Epithelial cell of esophagus (primary cell): ENCODE measurements at regions not wholly inside any gene's neighbourhood (a gene's known extent, or its start where the extent isn't known, plus 50 kb on each side); places are given as distances from the start of the nearest gene placed in this dataset.

Source experiments
- DNase-seq: peaks from one replicate; pipeline ENCODE4 v3.0.0; 2010; ENCODE audit warnings: low read depth
- H3K4me3 ChIP-seq: 2 replicates; pipeline ENCODE4 v1.5.1; 2011; ENCODE audit warnings: mild to moderate bottlenecking, low read length, control low read depth
- CTCF ChIP-seq: IDR thresholded peaks from 2 replicates; pipeline ENCODE4 v1.5.1; 2011; ENCODE audit warnings: low read depth, mild to moderate bottlenecking, low read length, control low read depth, inconsistent platforms; ENCODE audit not compliant: insufficient read depth; ENCODE audit errors: missing control alignments

- no peak overlapping the region for H3K4me3 ChIP-seq
- TF ChIP-seq CTCF = no peak
- no peak for DNase-seq
These were observed 236.8 kb upstream of the IRX4 start for GRCh38 chr5:2119573-2119972.

GRCh38 chr5:2113348-2114131 lies 230.8 kb upstream of the IRX4 start:
- TF ChIP-seq CTCF = no peak
- DNase-seq = no peak
- no peak overlapping the region for H3K4me3 ChIP-seq

GRCh38 chr5:2112173-2113025 lies 229.7 kb upstream of the IRX4 start:
- DNase-seq = no peak
- H3K4me3 ChIP-seq = no peak overlapping the region
- no peak for TF ChIP-seq CTCF

- no peak for DNase-seq
- no peak overlapping the region for H3K4me3 ChIP-seq
- no peak for TF ChIP-seq CTCF
These were observed 228.9 kb upstream of the IRX4 start for GRCh38 chr5:2111569-2112105.

GRCh38 chr5:2110934-2111462 lies 228.3 kb upstream of the IRX4 start:
- H3K4me3 ChIP-seq = no peak overlapping the region
- no peak for DNase-seq
- no peak for TF ChIP-seq CTCF

GRCh38 chr5:2110137-2110933 lies 227.6 kb upstream of the IRX4 start:
- no peak for DNase-seq
- TF ChIP-seq CTCF = no peak
- H3K4me3 ChIP-seq = no peak overlapping the region
